ENCODE measurements at regions not wholly inside any gene's neighbourhood (a gene's known extent, or its start where the extent isn't known, plus 50 kb on each side); places are given as distances from the start of the nearest gene placed in this dataset.

GRCh38 chr2:144834363-144834762 lies 314.4 kb upstream of the ZEB2 start:
- no peak for DNase-seq
- WGBS, 2 donors = 63 to 67% methylated on average over 4 of the region's 4 CpGs
- Histone ChIP-seq H3K4me3 (no peak overlapping the region), H3K27ac (no peak overlapping the region), H3K36me3 (no peaks in the 10 kb centered on the region), H3K9me3 (no peaks in the 10 kb centered on the region), H3K27me3 (no peaks in the 10 kb centered on the region), H3K4me1 (peaks cover 0 to 13% (median 8%) of the 10 kb centered on the region in 4 donors)
- intact Hi-C loops (cut with DNase I) = no loop called here
- TF ChIP-seq POLR2A (IDR thresholded peaks at IDR 0.05) (no peak), EP300 (IDR thresholded peaks at IDR 0.05) (no peak), POLR2AphosphoS5 (IDR thresholded peaks at IDR 0.05) (no peak), CTCF (IDR thresholded peaks at IDR 0.05) (no peak)

- H3K27me3 ChIP-seq = no peaks in the 10 kb centered on the region
- H3K27ac ChIP-seq = no peak overlapping the region
- H3K36me3 ChIP-seq = no peaks in the 10 kb centered on the region
- no peak overlapping the region for H3K4me3 ChIP-seq
- intact Hi-C loops (cut with DNase I) = no loop called here
- no peaks in the 10 kb centered on the region for H3K9me3 ChIP-seq
- no peak for DNase-seq
- peaks cover 0 to 13% (median 8%) of the 10 kb centered on the region in 4 donors for H3K4me1 ChIP-seq
- 86 to 96% methylated on average over 1 of the region's 1 CpG for WGBS, 2 donors
- TF ChIP-seq CTCF (IDR thresholded peaks at IDR 0.05) (no peak), POLR2A (IDR thresholded peaks at IDR 0.05) (no peak), EP300 (IDR thresholded peaks at IDR 0.05) (no peak), POLR2AphosphoS5 (IDR thresholded peaks at IDR 0.05) (no peak)
Measured at GRCh38 chr2:144833075-144833637, 313.2 kb upstream of the ZEB2 start.

- no peak overlapping the region for H3K27ac ChIP-seq
- WGBS, 2 donors = 69 to 73% methylated on average over 3 of the region's 3 CpGs
- TF ChIP-seq CTCF (IDR thresholded peaks at IDR 0.05) = no peak
- TF ChIP-seq POLR2AphosphoS5 (IDR thresholded peaks at IDR 0.05) = no peak
- TF ChIP-seq POLR2A (IDR thresholded peaks at IDR 0.05) = no peak
- TF ChIP-seq EP300 (IDR thresholded peaks at IDR 0.05) = no peak
- no peaks in the 10 kb centered on the region for H3K27me3 ChIP-seq
- no peaks in the 10 kb centered on the region for H3K9me3 ChIP-seq
- intact Hi-C loops (cut with DNase I) = no loop called here
- H3K36me3 ChIP-seq = no peaks in the 10 kb centered on the region
- peaks cover 0 to 13% (median 8%) of the 10 kb centered on the region in 4 donors for H3K4me1 ChIP-seq
- H3K4me3 ChIP-seq = no peak overlapping the region
- DNase-seq = no peak
Measured at GRCh38 chr2:144832048-144832447, 312.1 kb upstream of the ZEB2 start.

- no peaks in the 10 kb centered on the region for H3K9me3 ChIP-seq
- peaks cover 0 to 12% (median 8%) of the 10 kb centered on the region in 4 donors for H3K4me1 ChIP-seq
- H3K36me3 ChIP-seq = no peaks in the 10 kb centered on the region
- no peak overlapping the region for H3K4me3 ChIP-seq
- intact Hi-C loops (cut with DNase I) = no loop called here
- TF ChIP-seq EP300 (IDR thresholded peaks at IDR 0.05) = no peak
- TF ChIP-seq POLR2A (IDR thresholded peaks at IDR 0.05) = no peak
- no peak for TF ChIP-seq CTCF (IDR thresholded peaks at IDR 0.05)
- TF ChIP-seq POLR2AphosphoS5 (IDR thresholded peaks at IDR 0.05) = no peak
- no peak overlapping the region for H3K27ac ChIP-seq
- WGBS, 2 donors = 60 to 80% methylated on average over 3 of the region's 3 CpGs
- H3K27me3 ChIP-seq = no peaks in the 10 kb centered on the region
- no peak for DNase-seq
Measured at GRCh38 chr2:144830543-144830942, 310.6 kb upstream of the ZEB2 start.

GRCh38 chr2:144827404-144827803 lies 307.5 kb upstream of the ZEB2 start:
- 43 to 82% methylated on average over 2 of the region's 2 CpGs for WGBS, 2 donors
- Histone ChIP-seq H3K4me1 (no peaks in the 10 kb centered on the region), H3K4me3 (no peak overlapping the region), H3K36me3 (no peaks in the 10 kb centered on the region), H3K27ac (no peak overlapping the region), H3K9me3 (no peaks in the 10 kb centered on the region), H3K27me3 (no peaks in the 10 kb centered on the region)
- intact Hi-C loops (cut with DNase I) = no loop called here
- TF ChIP-seq POLR2A (IDR thresholded peaks at IDR 0.05) = no peak
- TF ChIP-seq CTCF (IDR thresholded peaks at IDR 0.05) = no peak
- TF ChIP-seq EP300 (IDR thresholded peaks at IDR 0.05) = no peak
- no peak for TF ChIP-seq POLR2AphosphoS5 (IDR thresholded peaks at IDR 0.05)
- DNase-seq = no peak

All from sigmoid colon (tissue), 6 donors.